ENCODE measurements at regions not wholly inside any gene's neighbourhood (a gene's known extent, or its start where the extent isn't known, plus 50 kb on each side); places are given as distances from the start of the nearest gene placed in this dataset.

GRCh38 chr11:24372491-24372890, 124.4 kb upstream of the LUZP2 start:
- no peak for DNase-seq (ENCODE audit: low spot score in 2 of 2, unreplicated experiment in 2 of 2)
- Mint-ChIP-seq H3K36me3 (no peaks in the 10 kb centered on the region), H3K27ac (peak overlapping the region; percentile 39), H3K9me3 (peaks cover 8% of the 10 kb centered on the region), H3K4me3 (no peak overlapping the region), H3K4me1 (peaks cover 19% of the 10 kb centered on the region), H3K27me3 (ENCODE audit: low read depth) (no peaks in the 10 kb centered on the region)
- no peak for TF ChIP-seq CTCF (IDR thresholded peaks at IDR 0.05; ENCODE audit: unreplicated experiment)

- Mint-ChIP-seq H3K9me3 (peaks cover 8% of the 10 kb centered on the region), H3K27me3 (ENCODE audit: low read depth) (no peaks in the 10 kb centered on the region), H3K27ac (no peak overlapping the region), H3K36me3 (no peaks in the 10 kb centered on the region), H3K4me1 (peaks cover 25% of the 10 kb centered on the region), H3K4me3 (no peak overlapping the region)
- TF ChIP-seq CTCF (IDR thresholded peaks at IDR 0.05; ENCODE audit: unreplicated experiment) = no peak
- DNase-seq (ENCODE audit: low spot score in 2 of 2, unreplicated experiment in 2 of 2) = no peak
These were observed 123.3 kb upstream of the LUZP2 start for GRCh38 chr11:24373516-24373915.

GRCh38 chr11:24375351-24375750, 121.5 kb upstream of the LUZP2 start:
- Mint-ChIP-seq H3K27ac (no peak overlapping the region), H3K27me3 (ENCODE audit: low read depth) (no peaks in the 10 kb centered on the region), H3K4me1 (peaks cover 26% of the 10 kb centered on the region), H3K36me3 (no peaks in the 10 kb centered on the region), H3K4me3 (no peak overlapping the region), H3K9me3 (peaks cover 3% of the 10 kb centered on the region)
- no peak for TF ChIP-seq CTCF (IDR thresholded peaks at IDR 0.05; ENCODE audit: unreplicated experiment)
- no peak for DNase-seq (ENCODE audit: low spot score in 2 of 2, unreplicated experiment in 2 of 2)

DNA sequence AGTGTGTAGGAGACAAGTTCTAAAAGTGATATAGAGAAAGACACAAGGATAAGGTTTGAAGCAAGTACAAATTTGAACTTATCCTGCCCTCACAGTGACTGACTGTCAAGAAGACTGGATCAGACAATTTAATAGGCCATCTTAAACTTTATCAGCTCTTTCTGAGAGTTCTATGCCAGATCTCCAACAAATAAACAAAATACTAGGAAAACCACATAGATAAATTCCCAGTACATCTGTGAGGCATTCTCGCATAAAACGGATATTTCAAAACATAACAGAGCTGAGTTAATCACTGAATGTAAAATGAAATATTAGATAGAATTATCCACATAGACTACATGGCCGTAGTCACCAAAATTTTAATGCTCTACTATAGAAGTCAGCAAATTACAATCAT, 120.9 kb upstream of the LUZP2 start:
- Mint-ChIP-seq H3K27ac (peak overlapping the region; percentile 27), H3K36me3 (no peaks in the 10 kb centered on the region), H3K4me3 (no peak overlapping the region), H3K9me3 (no peaks in the 10 kb centered on the region), H3K27me3 (ENCODE audit: low read depth) (no peaks in the 10 kb centered on the region), H3K4me1 (peaks cover 26% of the 10 kb centered on the region)
- no peak for DNase-seq (ENCODE audit: low spot score in 2 of 2, unreplicated experiment in 2 of 2)
- TF ChIP-seq CTCF (IDR thresholded peaks at IDR 0.05; ENCODE audit: unreplicated experiment) = no peak

DNA sequence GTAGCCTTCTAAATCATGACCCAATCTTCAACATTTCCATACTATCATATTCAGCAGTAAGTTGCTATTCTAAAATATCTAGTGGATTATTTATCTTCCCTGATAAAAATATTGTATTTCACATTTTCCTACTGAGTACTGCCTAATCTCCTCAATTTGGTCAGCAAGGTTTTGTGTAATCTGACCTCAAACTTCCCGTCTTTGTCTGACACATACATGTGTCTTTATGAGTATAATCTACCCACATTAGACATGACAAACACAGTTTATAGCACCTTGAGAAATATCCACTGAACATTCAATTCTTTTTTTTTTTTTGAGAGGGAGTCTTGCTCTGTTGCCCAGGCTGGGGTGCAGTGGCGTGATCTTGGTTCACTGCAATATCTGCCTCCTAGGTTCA, 113.7 kb upstream of the LUZP2 start:
- Mint-ChIP-seq H3K4me1 (peaks cover 4% of the 10 kb centered on the region), H3K4me3 (no peak overlapping the region), H3K9me3 (no peaks in the 10 kb centered on the region), H3K27ac (no peak overlapping the region), H3K27me3 (ENCODE audit: low read depth) (no peaks in the 10 kb centered on the region), H3K36me3 (no peaks in the 10 kb centered on the region)
- TF ChIP-seq CTCF (IDR thresholded peaks at IDR 0.05; ENCODE audit: unreplicated experiment) = no peak
- no peak for DNase-seq (ENCODE audit: low spot score in 2 of 2, unreplicated experiment in 2 of 2)

DNA sequence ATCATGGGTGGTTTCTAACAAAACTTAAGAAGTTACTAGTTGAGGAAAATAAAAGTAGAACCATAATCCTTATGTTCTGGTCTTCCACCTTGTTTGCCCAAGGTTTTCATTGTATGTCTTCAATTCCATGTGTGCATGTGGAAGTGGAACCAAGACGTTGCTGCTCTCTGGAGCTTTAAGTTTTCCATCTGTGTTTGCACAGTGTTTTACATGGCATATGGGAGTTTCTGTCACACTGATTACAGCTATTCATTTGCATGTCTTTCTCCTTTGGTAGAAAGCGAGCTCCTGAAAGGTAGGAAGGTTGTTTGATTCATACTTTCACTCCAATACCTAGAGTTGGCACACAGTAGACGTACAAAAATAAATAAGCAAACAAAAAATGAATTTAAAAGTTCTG, 112.6 kb upstream of the LUZP2 start:
- no peak for TF ChIP-seq CTCF (IDR thresholded peaks at IDR 0.05; ENCODE audit: unreplicated experiment)
- H3K36me3 Mint-ChIP-seq = no peaks in the 10 kb centered on the region

More for the DNA sequence above, 112.6 kb upstream of the LUZP2 start:
- H3K27ac Mint-ChIP-seq = no peak overlapping the region
- no peak for DNase-seq (ENCODE audit: low spot score in 2 of 2, unreplicated experiment in 2 of 2)
- H3K9me3 Mint-ChIP-seq = no peaks in the 10 kb centered on the region
- H3K27me3 Mint-ChIP-seq (ENCODE audit: low read depth) = no peaks in the 10 kb centered on the region
- H3K4me3 Mint-ChIP-seq = no peak overlapping the region
- H3K4me1 Mint-ChIP-seq = no peaks in the 10 kb centered on the region
